ENCODE measurements at regions not wholly inside any gene's neighbourhood (a gene's known extent, or its start where the extent isn't known, plus 50 kb on each side); places are given as distances from the start of the nearest gene placed in this dataset.

DNA sequence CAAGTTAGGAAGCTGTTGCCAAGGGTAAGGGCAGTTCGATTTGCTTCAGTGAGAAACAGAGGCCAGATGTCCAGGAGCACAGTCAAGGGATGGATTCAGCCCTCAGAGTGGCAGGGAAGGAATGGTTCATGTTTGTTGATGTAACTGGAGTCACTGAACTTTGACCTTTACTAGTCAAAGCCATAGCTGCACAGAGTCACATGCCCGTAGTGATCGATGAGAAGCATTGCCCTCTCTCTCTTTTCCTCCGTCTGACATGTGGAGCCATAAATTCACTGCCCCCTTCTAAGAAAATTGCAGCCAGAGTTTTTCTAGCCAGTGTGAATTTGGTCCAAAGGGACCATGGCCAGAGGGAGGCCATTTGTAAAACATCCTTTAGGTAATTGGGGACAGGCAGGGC, 124.1 kb upstream of the MTNR1B start:
- no peaks in the 10 kb centered on the region for H3K36me3 ChIP-seq (ENCODE audit: low read length)
- no peaks in the 10 kb centered on the region for H4K20me1 ChIP-seq (ENCODE audit: low read depth, low read length)
- no peak overlapping the region for H3K4me2 ChIP-seq (ENCODE audit: low read depth, low read length, poor library complexity, severe bottlenecking)
- no peaks in the 10 kb centered on the region for H3K9me3 ChIP-seq (ENCODE audit: insufficient read depth, low read length)
- no peak overlapping the region for H3K27ac ChIP-seq (ENCODE audit: low read depth, low read length)
- no peak overlapping the region for H3K4me3 ChIP-seq (ENCODE audit: insufficient read depth, low read length, poor library complexity, severe bottlenecking)
- H2AFZ ChIP-seq (ENCODE audit: low read depth, low read length, severe bottlenecking): no peak overlapping the region
- H3K27me3 ChIP-seq (ENCODE audit: low read length): no peaks in the 10 kb centered on the region
- H3K9ac ChIP-seq (ENCODE audit: low read length): no peak overlapping the region
- no peaks in the 10 kb centered on the region for H3F3A ChIP-seq (ENCODE audit: insufficient read depth)
- no peak for TF ChIP-seq EZH2phosphoT487 (conservative IDR thresholded peaks at IDR 0.05; ENCODE audit: low read length)
- TF ChIP-seq, protein P1, sequence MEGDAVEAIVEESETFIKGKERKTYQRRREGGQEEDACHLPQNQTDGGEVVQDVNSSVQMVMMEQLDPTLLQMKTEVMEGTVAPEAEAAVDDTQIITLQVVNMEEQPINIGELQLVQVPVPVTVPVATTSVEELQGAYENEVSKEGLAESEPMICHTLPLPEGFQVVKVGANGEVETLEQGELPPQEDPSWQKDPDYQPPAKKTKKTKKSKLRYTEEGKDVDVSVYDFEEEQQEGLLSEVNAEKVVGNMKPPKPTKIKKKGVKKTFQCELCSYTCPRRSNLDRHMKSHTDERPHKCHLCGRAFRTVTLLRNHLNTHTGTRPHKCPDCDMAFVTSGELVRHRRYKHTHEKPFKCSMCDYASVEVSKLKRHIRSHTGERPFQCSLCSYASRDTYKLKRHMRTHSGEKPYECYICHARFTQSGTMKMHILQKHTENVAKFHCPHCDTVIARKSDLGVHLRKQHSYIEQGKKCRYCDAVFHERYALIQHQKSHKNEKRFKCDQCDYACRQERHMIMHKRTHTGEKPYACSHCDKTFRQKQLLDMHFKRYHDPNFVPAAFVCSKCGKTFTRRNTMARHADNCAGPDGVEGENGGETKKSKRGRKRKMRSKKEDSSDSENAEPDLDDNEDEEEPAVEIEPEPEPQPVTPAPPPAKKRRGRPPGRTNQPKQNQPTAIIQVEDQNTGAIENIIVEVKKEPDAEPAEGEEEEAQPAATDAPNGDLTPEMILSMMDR (IDR thresholded peaks at IDR 0.05; ENCODE audit: insufficient read depth, low read length, poor library complexity, severe bottlenecking): no peak
- no peaks in the 10 kb centered on the region for H3K9me2 ChIP-seq (replicated peaks; ENCODE audit: insufficient read depth, low read length)
- no peaks in the 10 kb centered on the region for H3K79me2 ChIP-seq (ENCODE audit: insufficient read depth, low read length)

DNA sequence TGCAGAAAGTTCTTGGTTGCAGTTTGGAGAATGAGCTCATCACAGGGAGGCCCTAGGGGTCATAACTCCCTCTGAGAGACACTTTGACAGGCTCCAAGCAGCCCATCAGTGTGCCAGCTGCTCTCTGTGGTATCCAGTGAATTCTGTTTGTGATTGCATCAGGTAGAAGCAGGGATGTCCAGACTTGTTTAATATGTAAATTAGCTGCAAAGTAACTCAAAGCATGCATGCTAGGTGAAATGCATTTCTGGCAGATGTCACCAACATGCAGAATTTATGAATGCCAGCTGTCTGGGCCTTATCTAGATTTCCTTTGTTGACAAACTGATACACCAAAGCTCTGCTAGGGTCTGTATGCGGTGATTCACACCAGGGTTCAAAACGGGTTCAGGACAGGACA, 123.6 kb upstream of the MTNR1B start:
- Histone ChIP-seq H3K27me3 (ENCODE audit: low read length) (no peaks in the 10 kb centered on the region), H3K79me2 (ENCODE audit: insufficient read depth, low read length) (no peaks in the 10 kb centered on the region), H3K9me2 (replicated peaks; ENCODE audit: insufficient read depth, low read length) (no peaks in the 10 kb centered on the region), H3K9ac (ENCODE audit: low read length) (no peak overlapping the region), H3K36me3 (ENCODE audit: low read length) (no peaks in the 10 kb centered on the region), H3K27ac (ENCODE audit: low read depth, low read length) (no peak overlapping the region), H2AFZ (ENCODE audit: low read depth, low read length, severe bottlenecking) (no peak overlapping the region), H3K9me3 (ENCODE audit: insufficient read depth, low read length) (no peaks in the 10 kb centered on the region), H3F3A (ENCODE audit: insufficient read depth) (no peaks in the 10 kb centered on the region), H3K4me3 (ENCODE audit: insufficient read depth, low read length, poor library complexity, severe bottlenecking) (no peak overlapping the region), H4K20me1 (ENCODE audit: low read depth, low read length) (no peaks in the 10 kb centered on the region), H3K4me2 (ENCODE audit: low read depth, low read length, poor library complexity, severe bottlenecking) (no peak overlapping the region)
- TF ChIP-seq EZH2phosphoT487 (conservative IDR thresholded peaks at IDR 0.05; ENCODE audit: low read length): no peak
- TF ChIP-seq, protein P1 (IDR thresholded peaks at IDR 0.05; ENCODE audit: insufficient read depth, low read length, poor library complexity, severe bottlenecking): no peak

DNA sequence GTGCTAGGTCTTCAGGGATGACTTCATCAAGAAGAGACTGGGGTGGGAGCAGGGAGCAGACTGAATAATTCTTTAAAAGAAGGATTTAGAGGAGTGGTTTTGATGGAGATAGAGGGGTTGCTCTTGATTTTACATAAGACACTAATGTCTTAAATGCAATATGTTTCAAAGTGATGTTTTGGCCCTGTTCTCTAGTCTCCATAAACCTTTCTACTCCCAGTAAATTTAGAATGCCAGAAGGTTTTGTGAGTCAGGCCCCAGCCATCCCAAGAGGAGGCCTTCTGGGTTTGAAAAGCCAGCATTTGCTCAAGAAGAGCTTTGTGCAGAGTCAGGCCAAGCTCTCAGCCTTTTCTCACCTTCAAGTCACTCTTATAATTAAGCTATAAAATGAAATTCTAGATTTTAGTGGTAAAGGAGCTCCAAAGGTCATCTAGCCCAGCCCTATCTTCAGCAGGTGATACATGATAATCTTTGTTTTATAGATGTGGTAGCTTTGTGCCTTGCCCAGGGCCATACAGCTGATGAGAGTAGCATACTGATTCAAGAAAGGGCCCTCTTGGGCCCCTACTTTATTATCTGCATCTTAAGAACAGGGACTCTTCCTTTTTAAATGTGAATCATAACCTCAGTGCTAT, 122.8 kb upstream of the MTNR1B start:
- H2AFZ ChIP-seq (ENCODE audit: low read depth, low read length, severe bottlenecking): no peak overlapping the region
- TF ChIP-seq, protein P1 (IDR thresholded peaks at IDR 0.05; ENCODE audit: insufficient read depth, low read length, poor library complexity, severe bottlenecking): no peak
- no peak for TF ChIP-seq EZH2phosphoT487 (conservative IDR thresholded peaks at IDR 0.05; ENCODE audit: low read length)
- no peak overlapping the region for H3K27ac ChIP-seq (ENCODE audit: low read depth, low read length)
- H4K20me1 ChIP-seq (ENCODE audit: low read depth, low read length): no peaks in the 10 kb centered on the region
- H3K9me2 ChIP-seq (replicated peaks; ENCODE audit: insufficient read depth, low read length): no peaks in the 10 kb centered on the region
- no peaks in the 10 kb centered on the region for H3F3A ChIP-seq (ENCODE audit: insufficient read depth)
- no peak overlapping the region for H3K9ac ChIP-seq (ENCODE audit: low read length)
- H3K4me3 ChIP-seq (ENCODE audit: insufficient read depth, low read length, poor library complexity, severe bottlenecking): no peak overlapping the region
- no peaks in the 10 kb centered on the region for H3K27me3 ChIP-seq (ENCODE audit: low read length)
- H3K9me3 ChIP-seq (ENCODE audit: insufficient read depth, low read length): no peaks in the 10 kb centered on the region
- no peaks in the 10 kb centered on the region for H3K36me3 ChIP-seq (ENCODE audit: low read length)
- H3K79me2 ChIP-seq (ENCODE audit: insufficient read depth, low read length): no peaks in the 10 kb centered on the region
- H3K4me2 ChIP-seq (ENCODE audit: low read depth, low read length, poor library complexity, severe bottlenecking): no peak overlapping the region

Measured in SU-DHL-6 (cell line).